Activated CD4-positive, alpha-beta memory T cell treated with anti-CD3 and anti-CD28 coated beads for 36 hours (primary cell): ENCODE measurements at regions not wholly inside any gene's neighbourhood (a gene's known extent, or its start where the extent isn't known, plus 50 kb on each side); places are given as distances from the start of the nearest gene placed in this dataset.

ENCODE experiments used
- CTCF ChIA-PET: fragments of 350-600 bp; sonication (Branson Sonifier 250); formaldehyde crosslinking; loops from one replicate; lab custom pipeline; 2021; ENCODE audit warnings: antibody characterized with exemption, inconsistent platforms; lab: Charles Lee
- POLR2A ChIA-PET: fragments of 350-600 bp; sonication (Branson Sonifier 250); formaldehyde crosslinking; loops from one replicate; lab custom pipeline; 2021; ENCODE audit warnings: antibody characterized with exemption; lab: Charles Lee
- DNase-seq: peaks from one replicate; pipeline ENCODE4 v3.0.0-alpha.2; 2020
- H3K27ac Mint-ChIP-seq: one replicate; pipeline ENCODE4 v1.8.0; 2021; ENCODE audit warnings: mixed read lengths
- H3K27me3 Mint-ChIP-seq: one replicate; pipeline ENCODE4 v1.8.0; 2021; ENCODE audit warnings: mixed read lengths
- H3K36me3 Mint-ChIP-seq: one replicate; pipeline ENCODE4 v1.8.0; 2021; ENCODE audit warnings: mixed read lengths
- H3K4me1 Mint-ChIP-seq: one replicate; pipeline ENCODE4 v1.8.0; 2021; ENCODE audit warnings: low read depth, mixed read lengths
- H3K4me3 Mint-ChIP-seq: one replicate; pipeline ENCODE4 v1.8.0; 2021; ENCODE audit warnings: mild to moderate bottlenecking, mixed read lengths
- H3K9me3 Mint-ChIP-seq: one replicate; pipeline ENCODE4 v1.8.0; 2021; ENCODE audit warnings: mixed read lengths
- intact Hi-C: fragments of 100-400 bp; cut with micrococcal nuclease; formaldehyde crosslinking; loops from one replicate; pipeline ENCODE4 v1.15.1; 2023

GRCh38 chr5:12357626-12358025 lies 453.4 kb upstream of the CTNND2 start:
- Mint-ChIP-seq H3K27ac (no peak overlapping the region), H3K9me3 (peaks cover 17% of the 10 kb centered on the region), H3K27me3 (no peaks in the 10 kb centered on the region), H3K36me3 (no peaks in the 10 kb centered on the region), H3K4me3 (no peak overlapping the region), H3K4me1 (no peaks in the 10 kb centered on the region)
- intact Hi-C loops: no loop called here
- CTCF ChIA-PET: no interaction called here
- no peak for DNase-seq
- POLR2A ChIA-PET: no interaction called here

- ChIA-PET POLR2A (no interaction called here), CTCF (no interaction called here)
- intact Hi-C loops: no loop called here
- no peaks in the 10 kb centered on the region for H3K27me3 Mint-ChIP-seq
- no peak overlapping the region for H3K4me3 Mint-ChIP-seq
- DNase-seq: no peak
- no peaks in the 10 kb centered on the region for H3K4me1 Mint-ChIP-seq
- H3K36me3 Mint-ChIP-seq: no peaks in the 10 kb centered on the region
- no peak overlapping the region for H3K27ac Mint-ChIP-seq
- H3K9me3 Mint-ChIP-seq: peaks cover 24% of the 10 kb centered on the region
Measured at GRCh38 chr5:12354686-12355085, 450.4 kb upstream of the CTNND2 start.

- Mint-ChIP-seq H3K4me1 (no peaks in the 10 kb centered on the region), H3K36me3 (no peaks in the 10 kb centered on the region), H3K27me3 (no peaks in the 10 kb centered on the region), H3K9me3 (peaks cover 13% of the 10 kb centered on the region), H3K27ac (no peak overlapping the region), H3K4me3 (no peak overlapping the region)
- no peak for DNase-seq
- ChIA-PET POLR2A (no interaction called here), CTCF (no interaction called here)
- intact Hi-C loops: no loop called here
Measured at GRCh38 chr5:12343558-12343957, 439.3 kb upstream of the CTNND2 start.

DNA sequence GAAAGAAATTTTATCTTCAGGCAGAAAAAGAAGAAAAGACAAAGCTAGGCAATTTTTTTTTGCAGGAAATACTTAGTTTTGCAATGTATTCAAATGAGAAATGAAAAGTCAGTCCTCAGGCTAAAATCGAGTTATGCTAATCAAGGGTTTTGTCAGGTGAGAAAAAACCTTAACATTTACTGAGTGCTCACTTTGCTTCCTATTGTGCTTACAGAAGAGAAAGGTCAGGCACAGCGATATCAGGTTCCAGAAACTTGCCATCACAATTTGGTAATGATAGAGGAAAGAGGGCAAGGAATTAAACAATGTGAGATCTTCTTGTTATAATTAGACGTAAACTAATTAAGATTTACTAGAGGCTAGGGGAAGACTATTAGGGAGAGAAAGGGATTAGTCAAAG lies 431.7 kb upstream of the CTNND2 start:
- CTCF ChIA-PET: no interaction called here

DNA sequence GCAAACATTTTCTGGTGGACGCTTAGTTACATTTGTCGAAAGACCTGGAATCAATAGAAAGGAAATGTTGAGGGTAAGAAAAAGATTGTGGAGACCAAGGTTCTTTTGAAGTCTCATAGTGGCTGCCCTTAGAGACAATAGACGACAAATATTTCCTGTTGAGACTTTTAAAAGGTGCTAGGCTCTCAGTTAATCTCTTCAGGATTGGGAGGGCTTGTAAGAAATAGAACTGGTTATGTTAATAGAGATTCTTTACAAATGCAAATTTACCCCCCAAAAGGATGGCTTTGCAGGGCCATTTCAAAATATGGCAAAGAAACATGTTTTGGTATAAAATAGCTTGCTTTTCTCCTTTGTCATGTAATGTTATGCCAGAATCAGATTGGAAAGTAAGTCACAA lies 428.2 kb upstream of the CTNND2 start:
- Mint-ChIP-seq H3K36me3 (no peaks in the 10 kb centered on the region), H3K4me3 (no peak overlapping the region), H3K27me3 (no peaks in the 10 kb centered on the region), H3K9me3 (peaks cover 19% of the 10 kb centered on the region), H3K27ac (no peak overlapping the region), H3K4me1 (no peaks in the 10 kb centered on the region)
- DNase-seq: no peak
- POLR2A ChIA-PET: no interaction called here
- intact Hi-C loops: no loop called here
- CTCF ChIA-PET: no interaction called here

More for the DNA sequence above, 431.7 kb upstream of the CTNND2 start:
- no peaks in the 10 kb centered on the region for H3K36me3 Mint-ChIP-seq
- H3K27ac Mint-ChIP-seq: no peak overlapping the region
- no peaks in the 10 kb centered on the region for H3K27me3 Mint-ChIP-seq
- intact Hi-C loops: no loop called here
- no peak overlapping the region for H3K4me3 Mint-ChIP-seq
- POLR2A ChIA-PET: no interaction called here
- no peak for DNase-seq
- H3K4me1 Mint-ChIP-seq: no peaks in the 10 kb centered on the region
- H3K9me3 Mint-ChIP-seq: peaks cover 16% of the 10 kb centered on the region

DNA sequence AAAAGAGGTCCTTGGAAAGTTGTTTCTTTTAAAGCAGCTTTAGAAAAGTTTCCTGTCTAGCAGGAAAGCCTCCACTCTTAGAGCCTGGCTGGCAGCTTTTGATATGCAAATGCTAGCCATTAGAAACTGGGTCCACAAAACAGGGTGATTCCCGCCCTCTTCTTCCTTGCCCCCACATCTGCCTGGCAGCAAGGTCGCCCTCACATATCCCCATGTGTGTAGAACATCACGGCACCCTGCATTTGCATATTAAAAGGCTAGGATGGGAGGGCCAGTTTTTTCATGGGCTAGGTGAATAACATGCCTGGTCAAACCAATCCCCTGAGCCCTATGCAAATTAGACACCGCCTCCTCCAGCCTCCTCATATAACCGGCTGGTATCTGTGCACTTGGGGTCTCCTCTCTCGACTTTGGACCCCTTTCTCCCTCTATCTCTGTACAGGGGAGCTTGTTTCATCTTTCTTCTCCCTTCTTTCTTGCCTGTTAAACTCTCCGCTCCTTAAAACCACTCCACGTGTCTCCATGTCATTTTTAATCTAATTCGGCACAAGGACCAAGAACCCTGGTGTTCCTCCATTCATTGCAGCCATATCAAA lies 426.8 kb upstream of the CTNND2 start:
- Mint-ChIP-seq H3K4me1 (no peaks in the 10 kb centered on the region), H3K27ac (no peak overlapping the region), H3K36me3 (no peaks in the 10 kb centered on the region), H3K27me3 (no peaks in the 10 kb centered on the region), H3K9me3 (peaks cover 25% of the 10 kb centered on the region), H3K4me3 (no peak overlapping the region)
- intact Hi-C loops: no loop called here
- ChIA-PET POLR2A (no interaction called here), CTCF (no interaction called here)
- DNase-seq: no peak

DNA sequence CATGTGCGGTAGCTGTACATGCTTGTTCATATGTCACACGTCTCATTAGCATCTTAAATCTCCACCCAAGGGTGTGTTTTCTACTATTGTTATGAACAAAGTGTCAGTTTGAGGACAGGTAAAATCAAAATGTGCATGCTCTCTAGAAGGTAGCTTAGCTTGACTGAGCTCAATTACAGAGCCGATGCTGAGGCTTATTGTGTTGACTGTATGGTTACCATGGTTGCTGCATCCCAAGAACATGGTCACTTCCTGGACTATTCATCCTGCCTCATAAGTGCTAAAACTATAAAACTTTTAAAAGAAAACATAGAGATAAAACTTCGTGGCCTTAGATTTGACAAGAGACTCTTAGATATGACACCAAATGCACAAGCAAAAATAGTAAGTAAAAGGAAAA lies 426.1 kb upstream of the CTNND2 start:
- Mint-ChIP-seq H3K27me3 (no peaks in the 10 kb centered on the region), H3K27ac (no peak overlapping the region), H3K4me1 (no peaks in the 10 kb centered on the region), H3K9me3 (peaks cover 25% of the 10 kb centered on the region), H3K36me3 (no peaks in the 10 kb centered on the region), H3K4me3 (no peak overlapping the region)
- no peak for DNase-seq
- POLR2A ChIA-PET: no interaction called here
- CTCF ChIA-PET: no interaction called here
- intact Hi-C loops: no loop called here

GRCh38 chr5:12323637-12324229 lies 419.5 kb upstream of the CTNND2 start:
- ChIA-PET POLR2A (no interaction called here), CTCF (no interaction called here)
- Mint-ChIP-seq H3K4me1 (no peaks in the 10 kb centered on the region), H3K36me3 (no peaks in the 10 kb centered on the region), H3K27ac (no peak overlapping the region), H3K27me3 (no peaks in the 10 kb centered on the region), H3K9me3 (peaks cover 21% of the 10 kb centered on the region), H3K4me3 (no peak overlapping the region)
- intact Hi-C loops: no loop called here
- no peak for DNase-seq

- Mint-ChIP-seq H3K4me3 (no peak overlapping the region), H3K9me3 (peaks cover 19% of the 10 kb centered on the region), H3K36me3 (no peaks in the 10 kb centered on the region), H3K4me1 (no peaks in the 10 kb centered on the region), H3K27ac (no peak overlapping the region), H3K27me3 (no peaks in the 10 kb centered on the region)
- DNase-seq: no peak
- ChIA-PET POLR2A (no interaction called here), CTCF (no interaction called here)
- intact Hi-C loops: no loop called here
Measured at GRCh38 chr5:12322042-12322441, 417.8 kb upstream of the CTNND2 start.

DNA sequence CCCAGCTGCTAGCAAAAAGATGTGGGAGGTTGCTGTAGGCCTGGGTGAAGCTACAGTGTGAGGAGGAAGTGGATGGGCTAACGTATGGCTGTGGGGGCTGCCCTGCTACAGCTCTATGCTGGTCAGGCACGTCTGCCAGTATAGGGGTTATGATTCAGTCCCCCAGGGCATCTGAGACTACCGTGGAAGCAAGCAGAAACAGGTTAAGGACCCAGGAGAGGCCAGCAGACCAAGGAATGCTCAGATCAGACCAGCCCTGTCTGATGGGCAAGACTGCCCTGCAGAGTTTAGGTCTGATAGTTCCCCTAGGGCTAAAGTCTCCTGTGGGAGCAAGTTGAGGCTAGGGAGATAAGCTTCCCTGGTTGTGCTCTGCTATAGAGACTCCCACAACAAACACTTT lies 416.1 kb upstream of the CTNND2 start:
- intact Hi-C loops: no loop called here
- no peak overlapping the region for H3K4me3 Mint-ChIP-seq
- no peak for DNase-seq
- ChIA-PET CTCF (no interaction called here), POLR2A (no interaction called here)
- no peak overlapping the region for H3K27ac Mint-ChIP-seq
- H3K27me3 Mint-ChIP-seq: no peaks in the 10 kb centered on the region
- no peaks in the 10 kb centered on the region for H3K36me3 Mint-ChIP-seq
- H3K4me1 Mint-ChIP-seq: no peaks in the 10 kb centered on the region
- H3K9me3 Mint-ChIP-seq: peaks cover 18% of the 10 kb centered on the region

GRCh38 chr5:12316812-12317211 lies 412.6 kb upstream of the CTNND2 start:
- Mint-ChIP-seq H3K4me3 (no peak overlapping the region), H3K9me3 (peaks cover 12% of the 10 kb centered on the region), H3K27ac (no peak overlapping the region), H3K27me3 (no peaks in the 10 kb centered on the region), H3K36me3 (no peaks in the 10 kb centered on the region), H3K4me1 (no peaks in the 10 kb centered on the region)
- no peak for DNase-seq
- POLR2A ChIA-PET: no interaction called here
- intact Hi-C loops: no loop called here
- CTCF ChIA-PET: no interaction called here

- intact Hi-C loops: no loop called here
Measured at GRCh38 chr5:12315461-12315860, 411.2 kb upstream of the CTNND2 start.

GRCh38 chr5:12313602-12314001 lies 409.4 kb upstream of the CTNND2 start:
- no peaks in the 10 kb centered on the region for H3K36me3 Mint-ChIP-seq

More at GRCh38 chr5:12315461-12315860, 411.2 kb upstream of the CTNND2 start:
- no peaks in the 10 kb centered on the region for H3K27me3 Mint-ChIP-seq
- H3K9me3 Mint-ChIP-seq: peaks cover 9% of the 10 kb centered on the region
- H3K27ac Mint-ChIP-seq: no peak overlapping the region
- no peaks in the 10 kb centered on the region for H3K36me3 Mint-ChIP-seq
- H3K4me1 Mint-ChIP-seq: no peaks in the 10 kb centered on the region
- DNase-seq: no peak
- H3K4me3 Mint-ChIP-seq: no peak overlapping the region
- ChIA-PET POLR2A (no interaction called here), CTCF (no interaction called here)

More at GRCh38 chr5:12313602-12314001, 409.4 kb upstream of the CTNND2 start:
- ChIA-PET POLR2A (no interaction called here), CTCF (no interaction called here)
- Mint-ChIP-seq H3K27ac (no peak overlapping the region), H3K4me3 (no peak overlapping the region), H3K4me1 (no peaks in the 10 kb centered on the region), H3K9me3 (peaks cover 8% of the 10 kb centered on the region), H3K27me3 (no peaks in the 10 kb centered on the region)
- no peak for DNase-seq
- intact Hi-C loops: no loop called here
